HUES48 (cell line): ENCODE measurements at regions not wholly inside any gene's neighbourhood (a gene's known extent, or its start where the extent isn't known, plus 50 kb on each side); places are given as distances from the start of the nearest gene placed in this dataset.

Experiments used
- H3K27ac ChIP-seq: one replicate; pipeline ENCODE4 v1.7.0; 2013; ENCODE audit warnings: low read depth, low read length, inconsistent platforms
- H3K27me3 ChIP-seq: 2 replicates; pipeline ENCODE4 v1.6.1; 2013; ENCODE audit warnings: mild to moderate bottlenecking, low read length; ENCODE audit not compliant: control insufficient read depth, insufficient read depth
- H3K36me3 ChIP-seq: 2 replicates; pipeline ENCODE4 v1.6.1; 2013; ENCODE audit warnings: low read length; ENCODE audit not compliant: control insufficient read depth, insufficient read depth
- H3K4me1 ChIP-seq: 2 replicates; pipeline ENCODE4 v1.6.1; 2013; ENCODE audit warnings: mild to moderate bottlenecking, low read length; ENCODE audit not compliant: control insufficient read depth, insufficient read depth
- H3K4me3 ChIP-seq: 2 replicates; pipeline ENCODE4 v1.5.1; 2013; ENCODE audit warnings: mild to moderate bottlenecking, low read depth, low read length
- H3K9ac ChIP-seq: 2 replicates; pipeline ENCODE4 v1.6.1; 2013; ENCODE audit warnings: mild to moderate bottlenecking, low read depth, low read length, moderate library complexity
- H3K9me3 ChIP-seq: 2 replicates; pipeline ENCODE4 v1.6.1; 2013; ENCODE audit warnings: low read length; ENCODE audit not compliant: control insufficient read depth, insufficient read depth

DNA sequence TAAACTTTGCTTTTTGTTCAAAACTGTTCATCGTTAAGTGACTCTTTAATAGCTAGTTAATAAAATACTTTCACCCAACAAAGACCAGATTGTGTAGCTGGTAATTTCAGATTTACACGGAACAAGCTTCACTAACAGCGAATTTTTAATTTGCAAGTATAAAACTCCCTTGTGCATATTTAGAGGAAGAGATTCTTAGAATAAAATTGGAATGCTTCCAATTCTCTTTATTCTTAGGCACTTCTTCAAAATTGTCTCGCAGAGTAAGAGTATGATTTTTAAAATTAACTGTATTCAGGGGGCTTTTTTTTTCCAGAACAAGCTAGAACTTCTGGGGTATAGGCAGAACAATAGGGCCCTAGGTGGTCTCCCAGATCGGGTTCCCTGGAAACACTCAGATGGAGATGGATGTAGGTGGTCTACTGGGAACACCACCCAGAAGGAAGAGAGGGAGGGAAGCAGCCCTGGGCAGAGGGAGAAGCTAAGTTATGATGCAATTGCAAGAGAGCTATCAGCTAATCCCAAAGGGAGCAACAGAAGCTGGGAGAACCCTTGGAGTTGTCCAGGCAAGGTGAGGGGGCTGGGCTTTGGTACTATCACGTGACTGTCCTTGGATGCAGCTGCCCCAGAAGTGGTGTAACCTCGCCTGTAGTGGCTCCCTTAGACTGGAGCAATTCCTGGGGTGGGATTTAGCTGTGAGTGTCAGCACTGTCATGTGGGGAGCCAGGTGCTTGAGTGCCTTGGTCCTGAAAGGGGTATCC, 151.7 kb upstream of the ASB18 start:
- Histone ChIP-seq H3K36me3 (no peaks in the 10 kb centered on the region), H3K4me1 (no peaks in the 10 kb centered on the region), H3K9me3 (no peaks in the 10 kb centered on the region), H3K27me3 (no peaks in the 10 kb centered on the region), H3K9ac (no peak overlapping the region), H3K4me3 (no peak overlapping the region), H3K27ac (no peak overlapping the region)

- Histone ChIP-seq H3K4me3 (no peak overlapping the region), H3K9ac (no peak overlapping the region), H3K27ac (no peak overlapping the region), H3K4me1 (no peaks in the 10 kb centered on the region), H3K27me3 (no peaks in the 10 kb centered on the region), H3K36me3 (no peaks in the 10 kb centered on the region), H3K9me3 (no peaks in the 10 kb centered on the region)
Observed at GRCh38 chr2:236417150-236417549, 152.5 kb upstream of the ACKR3 start.

DNA sequence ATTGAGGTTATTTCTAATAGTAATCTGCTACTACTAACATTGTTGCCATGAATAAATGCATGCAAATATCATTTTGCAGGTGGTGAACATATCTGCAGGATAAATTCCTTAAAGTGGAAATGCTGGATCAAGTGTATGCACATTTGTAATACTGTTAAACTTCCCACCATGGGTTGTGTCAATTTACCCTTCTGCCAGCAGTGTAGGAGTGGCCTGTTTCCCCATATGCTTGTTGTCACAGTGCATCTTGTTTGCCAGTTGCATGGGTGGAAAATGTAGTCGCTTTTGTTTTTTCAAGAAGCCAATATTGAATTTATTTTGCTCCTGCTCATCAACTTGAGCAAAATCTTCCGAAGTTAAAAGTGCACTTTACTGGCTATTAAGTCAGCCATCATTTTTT, 139.0 kb upstream of the ACKR3 start:
- H3K4me1 ChIP-seq: peaks cover 9% of the 10 kb centered on the region
- H3K9ac ChIP-seq: no peak overlapping the region
- no peaks in the 10 kb centered on the region for H3K36me3 ChIP-seq
- H3K9me3 ChIP-seq: no peaks in the 10 kb centered on the region
- H3K4me3 ChIP-seq: no peak overlapping the region
- no peaks in the 10 kb centered on the region for H3K27me3 ChIP-seq
- H3K27ac ChIP-seq: no peak overlapping the region

GRCh38 chr2:236434593-236434992, 135.0 kb upstream of the ACKR3 start:
- no peaks in the 10 kb centered on the region for H3K27me3 ChIP-seq
- H3K4me1 ChIP-seq: peaks cover 9% of the 10 kb centered on the region
- no peaks in the 10 kb centered on the region for H3K9me3 ChIP-seq
- H3K36me3 ChIP-seq: no peaks in the 10 kb centered on the region
- H3K4me3 ChIP-seq: no peak overlapping the region
- no peak overlapping the region for H3K27ac ChIP-seq
- H3K9ac ChIP-seq: no peak overlapping the region

DNA sequence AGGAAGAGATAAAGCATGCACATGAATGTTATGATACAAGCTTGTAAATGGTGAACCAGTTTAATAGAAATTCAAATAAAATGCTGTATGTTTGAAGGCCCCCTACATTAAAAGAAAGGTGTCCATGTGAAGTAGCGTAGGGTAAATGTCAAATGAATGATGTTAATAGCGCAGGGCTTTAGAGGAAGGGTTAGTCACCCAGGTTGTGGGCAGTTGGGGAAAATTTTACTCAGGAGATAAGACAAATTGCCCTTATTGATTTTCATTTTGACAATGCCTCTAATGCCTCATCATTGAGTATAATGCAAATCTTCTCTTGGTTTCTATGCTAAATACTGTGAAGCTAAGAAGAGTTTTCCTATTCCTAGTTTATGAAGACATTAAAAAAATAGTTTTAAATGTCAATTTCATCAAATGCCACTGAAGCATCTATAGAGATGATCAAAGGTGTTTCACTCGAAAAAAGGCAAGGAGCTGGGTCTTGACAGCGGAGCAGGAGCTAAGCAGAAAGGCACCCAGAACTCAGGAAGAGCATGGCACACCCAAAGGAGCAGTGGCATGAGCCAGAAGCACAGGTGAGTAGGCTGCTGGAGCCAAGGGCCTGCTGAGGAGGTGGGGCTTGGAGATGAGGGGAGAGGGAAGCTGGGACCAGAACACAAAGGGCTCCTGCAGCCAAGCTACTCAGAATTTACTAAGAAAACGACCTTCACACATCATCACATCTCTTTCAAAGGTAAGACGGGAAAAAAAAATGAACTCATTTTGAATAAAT, 129.3 kb upstream of the ACKR3 start:
- Histone ChIP-seq H3K9ac (no peak overlapping the region), H3K4me3 (no peak overlapping the region), H3K27me3 (no peaks in the 10 kb centered on the region), H3K36me3 (no peaks in the 10 kb centered on the region), H3K27ac (no peak overlapping the region), H3K9me3 (no peaks in the 10 kb centered on the region), H3K4me1 (no peaks in the 10 kb centered on the region)

DNA sequence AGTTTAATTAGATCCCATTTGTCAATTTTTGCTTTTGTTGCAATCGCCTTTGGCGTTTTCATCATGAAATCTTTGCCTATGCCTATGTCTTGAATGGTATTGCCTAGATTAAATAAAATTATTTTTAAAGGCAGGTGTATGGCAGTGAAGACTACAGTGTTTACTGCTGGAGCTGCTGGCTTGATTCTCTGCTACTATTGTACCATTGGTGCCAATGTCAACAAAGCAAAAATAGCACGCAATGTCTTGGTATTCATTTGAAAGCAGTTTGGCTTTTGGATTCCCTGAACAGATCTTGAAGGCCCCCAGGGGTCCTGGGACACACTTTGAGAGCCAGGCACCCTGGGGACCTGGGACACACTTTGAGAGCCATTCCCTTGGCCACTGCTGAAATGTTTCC, 125.4 kb upstream of the ACKR3 start:
- Histone ChIP-seq H3K9ac (no peak overlapping the region), H3K27me3 (no peaks in the 10 kb centered on the region), H3K27ac (no peak overlapping the region), H3K4me3 (no peak overlapping the region), H3K9me3 (no peaks in the 10 kb centered on the region), H3K36me3 (no peaks in the 10 kb centered on the region), H3K4me1 (no peaks in the 10 kb centered on the region)

DNA sequence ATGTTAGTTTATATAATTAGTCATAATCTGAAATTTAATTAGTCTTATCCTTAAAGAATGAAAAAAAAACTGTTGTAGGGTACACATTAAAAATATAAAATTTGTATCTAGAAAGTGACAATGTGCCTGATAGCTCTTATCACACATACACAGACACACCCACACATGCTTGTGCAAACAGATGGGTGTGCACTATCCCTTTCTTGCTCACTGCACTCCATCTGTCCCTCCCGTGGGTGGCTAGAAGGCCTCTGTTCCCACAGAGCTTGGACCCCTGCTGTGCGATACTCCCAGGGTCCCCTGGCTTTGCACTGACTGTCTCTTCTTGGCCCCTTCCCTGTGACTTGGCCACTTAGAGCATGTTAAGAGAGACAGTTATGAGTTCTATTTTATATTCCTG, 123.9 kb upstream of the ACKR3 start:
- Histone ChIP-seq H3K9me3 (no peaks in the 10 kb centered on the region), H3K4me3 (no peak overlapping the region), H3K27ac (no peak overlapping the region), H3K36me3 (no peaks in the 10 kb centered on the region), H3K4me1 (no peaks in the 10 kb centered on the region), H3K9ac (no peak overlapping the region), H3K27me3 (no peaks in the 10 kb centered on the region)

- Histone ChIP-seq H3K36me3 (no peaks in the 10 kb centered on the region), H3K9me3 (no peaks in the 10 kb centered on the region), H3K4me3 (no peak overlapping the region), H3K27me3 (no peaks in the 10 kb centered on the region), H3K9ac (no peak overlapping the region), H3K4me1 (no peaks in the 10 kb centered on the region), H3K27ac (no peak overlapping the region)
Observed at GRCh38 chr2:236446521-236446920, 123.1 kb upstream of the ACKR3 start.

DNA sequence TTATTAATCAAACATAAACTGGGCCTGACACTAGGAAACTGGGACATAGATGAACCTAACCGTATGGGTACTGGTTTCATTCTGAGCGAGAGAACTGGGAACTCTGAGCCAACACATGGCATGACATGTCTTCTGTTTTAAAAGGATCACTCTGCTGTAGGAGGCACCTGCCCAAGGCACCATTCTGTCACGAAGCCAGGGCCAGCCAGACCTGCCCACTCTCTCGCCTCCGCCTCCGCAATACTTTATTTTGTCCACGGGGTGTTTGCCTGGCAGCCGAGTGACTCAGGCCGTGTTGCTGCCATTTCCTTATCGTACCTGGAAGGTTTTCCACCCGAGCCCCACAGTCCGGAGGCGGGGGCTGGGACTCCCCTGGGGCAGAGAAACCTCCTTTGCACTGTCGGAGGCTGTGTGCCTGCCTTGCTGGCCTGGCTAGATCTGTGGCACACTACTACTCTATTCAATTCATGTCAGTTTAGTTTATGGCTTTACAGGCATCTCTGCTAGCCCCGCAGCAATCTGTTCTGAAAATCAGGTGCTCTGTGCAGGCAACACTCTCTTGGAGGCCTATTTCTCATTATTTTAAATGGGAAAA, 120.4 kb upstream of the ACKR3 start:
- Histone ChIP-seq H3K27me3 (no peaks in the 10 kb centered on the region), H3K4me3 (no peak overlapping the region), H3K4me1 (no peaks in the 10 kb centered on the region), H3K36me3 (no peaks in the 10 kb centered on the region), H3K27ac (no peak overlapping the region), H3K9me3 (no peaks in the 10 kb centered on the region), H3K9ac (no peak overlapping the region)

DNA sequence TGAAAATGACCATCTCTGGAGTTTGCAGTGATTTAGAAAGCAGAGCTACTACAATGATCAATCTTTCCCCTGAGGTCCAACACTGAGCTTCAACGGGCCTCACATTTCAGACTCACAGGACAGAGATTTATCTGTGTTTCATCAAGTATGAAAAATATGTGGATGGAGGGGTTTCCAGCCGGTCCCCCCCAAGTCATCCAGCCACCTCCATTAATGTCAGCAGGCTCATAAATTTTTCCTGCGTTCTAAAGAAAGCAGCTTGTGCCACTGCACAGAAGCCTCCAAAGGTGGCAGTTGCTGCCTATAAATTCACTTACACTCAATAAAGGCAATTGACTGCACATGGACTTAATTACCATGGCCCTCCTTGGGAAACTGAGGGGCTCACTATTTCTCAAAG, 117.4 kb upstream of the ACKR3 start:
- Histone ChIP-seq H3K27ac (no peak overlapping the region), H3K9me3 (no peaks in the 10 kb centered on the region), H3K36me3 (no peaks in the 10 kb centered on the region), H3K9ac (no peak overlapping the region), H3K4me3 (no peak overlapping the region), H3K27me3 (no peaks in the 10 kb centered on the region), H3K4me1 (no peaks in the 10 kb centered on the region)

- H3K9me3 ChIP-seq: 0 out of 2 replicates have a peak, but pooled peaks cover 3% of the 10 kb centered on the region
- H3K4me1 ChIP-seq: no peaks in the 10 kb centered on the region
- no peak overlapping the region for H3K9ac ChIP-seq
- H3K27me3 ChIP-seq: no peaks in the 10 kb centered on the region
- H3K36me3 ChIP-seq: no peaks in the 10 kb centered on the region
- H3K27ac ChIP-seq: no peak overlapping the region
- no peak overlapping the region for H3K4me3 ChIP-seq
Observed at GRCh38 chr2:236454076-236454475, 115.5 kb upstream of the ACKR3 start.
